ENCODE measurements at regions not wholly inside any gene's neighbourhood (a gene's known extent, or its start where the extent isn't known, plus 50 kb on each side); places are given as distances from the start of the nearest gene placed in this dataset.
"Not testable (repeated sequence)": the region's sequence is repeated elsewhere in the genome, so short reads cannot be mapped to it uniquely, and the experiment has no call there.

DNA sequence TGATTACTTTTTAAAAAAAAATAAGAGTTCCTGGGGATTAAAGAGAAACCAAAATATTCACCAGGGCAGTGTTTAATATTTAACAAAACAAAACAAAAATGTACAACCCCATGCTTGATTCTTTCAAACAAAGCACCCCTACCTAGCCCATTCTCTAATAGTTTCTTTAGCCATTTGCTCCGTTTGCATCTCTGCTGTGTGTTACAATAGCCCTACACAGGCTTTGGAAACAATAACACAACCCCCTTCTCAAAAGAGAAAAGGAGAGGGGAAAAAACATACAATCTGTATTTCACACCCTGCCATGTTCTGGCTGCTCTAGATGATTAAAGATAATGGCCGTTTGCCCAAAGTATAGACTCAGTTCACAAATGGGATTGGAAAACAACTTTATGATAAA lies 302.9 kb downstream of the CPS1 start:
- DNase-seq (ENCODE audit: low read depth): no peak
- TF ChIP-seq, protein P1, sequence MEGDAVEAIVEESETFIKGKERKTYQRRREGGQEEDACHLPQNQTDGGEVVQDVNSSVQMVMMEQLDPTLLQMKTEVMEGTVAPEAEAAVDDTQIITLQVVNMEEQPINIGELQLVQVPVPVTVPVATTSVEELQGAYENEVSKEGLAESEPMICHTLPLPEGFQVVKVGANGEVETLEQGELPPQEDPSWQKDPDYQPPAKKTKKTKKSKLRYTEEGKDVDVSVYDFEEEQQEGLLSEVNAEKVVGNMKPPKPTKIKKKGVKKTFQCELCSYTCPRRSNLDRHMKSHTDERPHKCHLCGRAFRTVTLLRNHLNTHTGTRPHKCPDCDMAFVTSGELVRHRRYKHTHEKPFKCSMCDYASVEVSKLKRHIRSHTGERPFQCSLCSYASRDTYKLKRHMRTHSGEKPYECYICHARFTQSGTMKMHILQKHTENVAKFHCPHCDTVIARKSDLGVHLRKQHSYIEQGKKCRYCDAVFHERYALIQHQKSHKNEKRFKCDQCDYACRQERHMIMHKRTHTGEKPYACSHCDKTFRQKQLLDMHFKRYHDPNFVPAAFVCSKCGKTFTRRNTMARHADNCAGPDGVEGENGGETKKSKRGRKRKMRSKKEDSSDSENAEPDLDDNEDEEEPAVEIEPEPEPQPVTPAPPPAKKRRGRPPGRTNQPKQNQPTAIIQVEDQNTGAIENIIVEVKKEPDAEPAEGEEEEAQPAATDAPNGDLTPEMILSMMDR (IDR thresholded peaks at IDR 0.05; ENCODE audit: insufficient read depth, low read length): no peak
- H3K4me3 ChIP-seq (ENCODE audit: low read depth, low read length): no peak overlapping the region

DNA sequence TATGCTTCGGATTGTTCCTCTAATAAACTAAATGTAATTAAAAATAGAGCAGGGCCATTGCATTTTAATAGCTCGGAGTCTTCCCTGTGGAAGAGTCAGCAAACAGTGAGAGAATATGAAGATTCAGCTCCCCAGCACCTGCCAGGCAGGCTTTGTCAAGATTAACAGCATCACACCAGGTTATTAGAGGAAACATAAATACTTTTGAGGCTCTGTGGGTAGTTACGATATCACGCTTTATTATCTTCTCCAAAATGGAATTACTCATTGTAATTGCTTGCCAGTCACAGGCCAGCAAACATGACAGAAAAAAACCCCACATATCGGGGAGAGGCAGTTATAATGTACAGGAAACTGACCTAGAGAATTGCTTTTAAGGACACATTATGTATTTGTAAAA lies 303.9 kb downstream of the CPS1 start:
- no peak for DNase-seq (ENCODE audit: low read depth)
- H3K4me3 ChIP-seq (ENCODE audit: low read depth, low read length): no peak overlapping the region
- TF ChIP-seq, protein P1 (IDR thresholded peaks at IDR 0.05; ENCODE audit: insufficient read depth, low read length): no peak

DNA sequence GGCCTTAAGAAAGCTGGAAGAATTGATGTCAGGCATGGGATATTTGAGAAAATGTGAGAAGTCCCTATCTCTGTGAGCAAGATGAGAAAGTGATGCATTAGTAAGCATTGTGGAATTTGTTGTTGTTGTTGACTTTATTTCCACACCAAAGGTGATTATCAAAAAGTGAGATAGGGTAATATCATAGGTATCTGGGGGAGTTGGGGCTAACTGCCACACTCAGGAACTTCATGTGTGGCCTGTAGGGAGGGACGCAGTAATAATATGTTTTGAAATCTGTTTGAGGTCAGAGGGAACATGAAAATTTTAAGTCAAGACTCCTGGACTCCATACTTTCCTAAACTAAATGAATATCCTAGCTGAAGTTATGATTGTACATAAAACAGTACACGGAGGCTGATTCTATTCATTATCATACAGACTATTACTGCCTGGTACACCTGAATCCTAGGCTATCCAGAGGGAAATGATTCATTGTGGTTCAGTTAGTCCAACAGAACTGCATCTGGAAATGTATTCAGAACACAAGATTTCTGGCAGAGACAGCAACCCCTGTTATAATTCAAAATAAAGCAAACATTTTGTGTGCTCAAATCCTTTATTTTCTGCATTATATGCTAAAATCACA lies 304.8 kb downstream of the CPS1 start:
- DNase-seq (ENCODE audit: low read depth): no peak
- H3K4me3 ChIP-seq (ENCODE audit: low read depth, low read length): no peak overlapping the region
- TF ChIP-seq, protein P1 (IDR thresholded peaks at IDR 0.05; ENCODE audit: insufficient read depth, low read length): no peak

DNA sequence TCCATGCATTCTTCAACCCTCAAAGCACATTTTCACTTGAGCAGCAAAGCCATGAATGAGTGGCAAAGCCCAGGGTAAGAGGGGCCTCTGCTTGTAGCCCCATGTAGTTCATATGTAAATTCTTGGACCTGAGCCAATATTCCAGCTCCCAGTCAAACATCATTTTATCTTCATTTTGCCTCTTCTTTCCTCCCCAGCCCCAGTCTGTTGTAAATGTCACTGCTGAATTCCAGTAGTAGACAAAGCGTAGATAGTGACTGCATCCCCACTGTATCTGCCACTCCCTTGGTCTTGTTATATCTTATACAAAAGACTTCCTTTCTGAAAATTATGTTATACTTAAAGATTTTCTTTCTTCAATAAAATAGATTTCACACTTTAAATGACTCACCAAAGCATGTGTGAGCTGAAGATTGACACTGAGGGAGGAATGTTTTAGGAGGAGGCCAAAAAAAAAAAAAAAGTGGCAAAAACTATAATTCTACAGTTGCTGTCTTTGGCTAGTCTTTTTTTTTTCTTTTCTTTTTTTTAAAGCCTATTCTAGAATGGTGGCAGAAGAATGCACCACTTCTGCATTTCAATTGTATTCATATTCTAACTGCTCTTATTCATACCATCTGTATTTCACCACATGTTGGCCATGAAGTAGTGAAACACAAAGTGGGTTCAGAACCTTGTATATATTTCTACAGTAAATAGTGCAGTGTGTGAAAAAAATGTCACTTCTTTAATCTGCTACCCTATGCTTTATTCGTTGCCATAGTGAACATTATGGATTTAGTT lies 306.1 kb downstream of the CPS1 start:
- DNase-seq (ENCODE audit: low read depth): peak; percentile 1
- no peak overlapping the region for H3K4me3 ChIP-seq (ENCODE audit: low read depth, low read length)
- TF ChIP-seq, protein P1 (IDR thresholded peaks at IDR 0.05; ENCODE audit: insufficient read depth, low read length): no peak

DNA sequence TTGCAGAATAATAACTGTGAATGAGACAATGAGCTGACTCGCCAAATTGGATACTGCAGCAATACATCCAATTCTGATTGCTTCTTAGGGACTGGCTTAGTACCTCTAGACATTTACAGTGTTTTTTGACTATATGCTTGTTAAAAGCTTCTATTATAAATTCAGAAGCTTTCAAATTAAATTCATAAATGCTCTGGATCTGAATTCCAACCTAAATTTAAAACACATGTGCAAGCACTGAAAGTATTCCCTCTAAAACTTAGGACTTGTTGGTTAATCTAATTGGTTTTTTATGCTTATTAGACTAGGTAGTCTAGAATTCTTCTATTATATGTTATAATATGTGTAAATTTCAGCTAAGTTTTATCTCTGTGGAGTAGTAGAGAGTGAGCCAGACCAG lies 306.9 kb downstream of the CPS1 start:
- H3K4me3 ChIP-seq (ENCODE audit: low read depth, low read length): no peak overlapping the region
- no peak for DNase-seq (ENCODE audit: low read depth)
- TF ChIP-seq, protein P1 (IDR thresholded peaks at IDR 0.05; ENCODE audit: insufficient read depth, low read length): no peak

DNA sequence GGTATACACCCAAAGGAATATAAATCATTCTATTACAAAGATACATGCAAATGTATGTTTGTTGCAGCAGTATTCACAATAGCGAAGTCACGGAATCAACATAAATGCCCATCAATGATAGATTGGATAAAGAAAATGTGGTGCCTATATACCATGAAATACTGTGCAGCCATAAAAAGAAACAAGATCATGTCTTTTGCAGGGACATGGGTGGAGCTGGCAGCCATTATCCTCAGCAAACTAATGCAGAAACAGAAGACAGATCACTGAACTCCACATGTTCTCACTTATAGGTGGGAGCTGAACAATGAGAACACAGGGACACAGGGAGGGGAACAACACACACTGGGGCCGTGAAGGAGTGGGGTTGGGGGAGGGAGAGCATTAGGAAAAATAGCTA lies 315.2 kb downstream of the CPS1 start:
- DNase-seq (ENCODE audit: low read depth); H3K4me3 ChIP-seq (ENCODE audit: low read depth, low read length): not testable (repeated sequence)

DNA sequence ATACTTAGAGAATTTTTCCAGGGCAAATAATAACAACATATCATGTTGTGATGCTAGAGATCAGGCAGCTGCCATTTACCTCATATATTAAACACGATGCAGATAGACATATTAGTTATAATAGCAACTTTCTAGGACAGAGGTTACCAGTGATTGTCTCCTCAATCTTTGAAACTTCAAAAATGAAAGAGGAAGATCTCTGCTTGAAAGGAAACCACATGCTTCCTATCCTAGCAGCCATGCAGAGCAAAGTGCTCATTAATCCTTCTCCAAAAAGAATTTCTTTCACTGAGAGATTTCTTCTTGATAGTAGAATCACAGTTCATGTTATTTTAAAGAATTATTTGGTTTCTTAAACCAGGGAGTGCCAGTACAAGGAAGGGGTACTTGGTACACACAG lies 317.2 kb downstream of the CPS1 start:
- TF ChIP-seq, protein P1 (IDR thresholded peaks at IDR 0.05; ENCODE audit: insufficient read depth, low read length): no peak
- no peak for DNase-seq (ENCODE audit: low read depth)
- no peak overlapping the region for H3K4me3 ChIP-seq (ENCODE audit: low read depth, low read length)
